Neuronal stem cell (in vitro differentiated cells): ENCODE measurements at regions not wholly inside any gene's neighbourhood (a gene's known extent, or its start where the extent isn't known, plus 50 kb on each side); places are given as distances from the start of the nearest gene placed in this dataset.

Experiments
- DNase-seq: peaks from one replicate; pipeline ENCODE4 v3.0.0-alpha.2; 2013; ENCODE audit warnings: low spot score
- H2AFZ ChIP-seq: one replicate; pipeline ENCODE4 v1.6.1; 2013; ENCODE audit warnings: mild to moderate bottlenecking, low read length, inconsistent platforms
- H2AK5ac ChIP-seq: 2 replicates; pipeline ENCODE4 v1.6.1; 2013; ENCODE audit warnings: low read depth, mild to moderate bottlenecking, inconsistent platforms, low read length, moderate library complexity, mixed read lengths
- H2BK120ac ChIP-seq: 2 replicates; pipeline ENCODE4 v1.6.1; 2013; ENCODE audit warnings: low read depth, mild to moderate bottlenecking, inconsistent platforms, low read length, moderate library complexity, mixed read lengths
- H2BK12ac ChIP-seq: one replicate; pipeline ENCODE4 v1.6.1; 2013; ENCODE audit warnings: low read length, inconsistent platforms
- H2BK15ac ChIP-seq: 2 replicates; pipeline ENCODE4 v1.6.1; 2013; ENCODE audit warnings: mild to moderate bottlenecking, low read length, inconsistent platforms, mixed read lengths
- H2BK5ac ChIP-seq: one replicate; pipeline ENCODE4 v1.6.1; 2013; ENCODE audit warnings: inconsistent platforms, mild to moderate bottlenecking, low read length, moderate library complexity
- H3K14ac ChIP-seq: one replicate; pipeline ENCODE4 v1.6.1; 2013; ENCODE audit warnings: low read length, inconsistent platforms
- H3K18ac ChIP-seq: 2 replicates; pipeline ENCODE4 v1.6.1; 2013; ENCODE audit warnings: low read length, inconsistent platforms
- H3K23ac ChIP-seq: 2 replicates; pipeline ENCODE4 v1.6.1; 2013; ENCODE audit warnings: low read depth, mild to moderate bottlenecking, mixed read lengths, low read length, inconsistent platforms; ENCODE audit not compliant: poor library complexity
- H3K27ac ChIP-seq: replicated peaks from 3 replicates; pipeline ENCODE4 v1.5.1; 2013; ENCODE audit warnings: low read length, inconsistent platforms
- H3K27me3 ChIP-seq, 3 experiments: 2 replicates each; pipeline ENCODE4 v1.6.1; 2013; ENCODE audit warnings: low read length in 3 of 3, mild to moderate bottlenecking in 2 of 3, inconsistent platforms in 1 of 3, low read depth in 1 of 3, mixed read lengths in 1 of 3, moderate library complexity in 1 of 3; ENCODE audit not compliant: control insufficient read depth in 3 of 3, insufficient read depth in 3 of 3
- H3K36me3 ChIP-seq, 2 donors: replicated peaks in 1 of 2; 2 replicates each; pipeline ENCODE4 v1.6.1; 2013; ENCODE audit warnings: low read length in 2 of 2; ENCODE audit not compliant: control insufficient read depth in 2 of 2, insufficient read depth in 2 of 2
- H3K4ac ChIP-seq: 2 replicates; pipeline ENCODE4 v1.6.1; 2013; ENCODE audit warnings: inconsistent platforms, mild to moderate bottlenecking, low read length, moderate library complexity
- H3K4me1 ChIP-seq, 2 donors: 1 replicate in 1 of 2; 2 replicates in 1 of 2; pipeline ENCODE4 v1.6.1; 2013; ENCODE audit warnings: low read length in 2 of 2, low read depth in 1 of 2; ENCODE audit not compliant: control insufficient read depth in 2 of 2, insufficient read depth in 1 of 2
- H3K4me2 ChIP-seq: one replicate; pipeline ENCODE4 v1.6.1; 2013; ENCODE audit warnings: mild to moderate bottlenecking, low read length, inconsistent platforms; ENCODE audit not compliant: insufficient read depth, poor library complexity, severe bottlenecking
- H3K4me3 ChIP-seq, 2 donors: 2 replicates each; pipeline ENCODE4 v1.5.1; 2013; ENCODE audit warnings: low read length in 2 of 2, mild to moderate bottlenecking in 2 of 2, inconsistent platforms in 1 of 2, moderate library complexity in 1 of 2
- H3K79me1 ChIP-seq: one replicate; pipeline ENCODE4 v1.6.1; 2013; ENCODE audit warnings: low read depth, mild to moderate bottlenecking, inconsistent platforms, low read length, moderate library complexity
- H3K9ac ChIP-seq: one replicate; pipeline ENCODE4 v1.6.1; 2013; ENCODE audit warnings: mild to moderate bottlenecking, low read depth, low read length, inconsistent platforms; ENCODE audit not compliant: poor library complexity
- H3K9me3 ChIP-seq, 2 donors: replicated peaks in 1 of 2; 2 replicates each; pipeline versions ENCODE3 to v1.6.1; 2013; ENCODE audit warnings: low read length in 2 of 2, mild to moderate bottlenecking in 2 of 2, inconsistent platforms in 1 of 2, low read depth in 1 of 2, mixed read lengths in 1 of 2, moderate library complexity in 1 of 2; ENCODE audit not compliant: control insufficient read depth in 2 of 2, insufficient read depth in 1 of 2
- H4K8ac ChIP-seq: one replicate; pipeline ENCODE4 v1.6.1; 2013; ENCODE audit warnings: low read depth, mild to moderate bottlenecking, inconsistent platforms, low read length, moderate library complexity
- H4K91ac ChIP-seq: one replicate; pipeline ENCODE4 v1.6.1; 2013; ENCODE audit warnings: low read length, low read depth, mild to moderate bottlenecking, inconsistent platforms; ENCODE audit not compliant: poor library complexity
- WGBS, 2 donors: extraction: QIAGEN DNeasy Blood & Tissue Kit; methylation state at CpG; one replicate each; pipeline ENCODE4 v1.1.7; 2013; ENCODE audit warnings: missing lambda C conversion rate in 2 of 2, mixed read lengths in 1 of 2; ENCODE audit not compliant: insufficient read length in 2 of 2, insufficient replicate concordance in 1 of 2; ENCODE audit errors: extremely low coverage in 2 of 2; 5-methylcytosine and 5-hydroxymethylcytosine counted together

DNA sequence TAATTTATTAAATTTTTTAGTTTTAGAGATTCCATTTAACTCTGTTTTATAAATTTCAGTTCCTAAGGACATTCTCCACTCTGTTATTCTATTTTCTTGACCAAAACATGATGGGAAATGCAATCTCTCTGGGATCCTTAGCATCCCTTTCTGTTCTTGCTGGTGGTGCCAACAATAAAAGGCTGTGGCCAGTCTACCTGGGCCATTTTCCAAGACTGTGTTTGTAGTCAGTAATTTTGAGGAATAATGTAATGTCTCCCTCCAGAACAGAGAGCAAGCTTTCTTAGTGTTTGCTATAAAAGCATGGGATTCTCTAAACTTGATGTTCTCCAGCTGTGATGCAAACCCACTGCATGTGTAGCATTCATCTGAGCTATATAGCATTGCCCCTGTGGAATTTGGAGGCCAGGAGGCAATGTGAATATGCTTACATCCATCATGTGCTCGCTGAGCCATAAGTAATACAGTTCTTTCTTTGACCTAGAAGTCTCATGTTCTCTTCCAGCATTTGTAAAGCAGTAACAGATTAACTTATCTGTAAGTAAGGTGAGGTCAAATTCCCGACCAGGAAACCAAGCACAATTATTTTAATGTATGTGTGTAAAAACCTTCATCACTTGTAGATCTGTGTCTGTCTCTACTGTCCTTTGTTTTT is 211.5 kb upstream of the TAS2R1 start:
- DNase-seq = no peak
- no peak overlapping the region for H3K4ac ChIP-seq

DNA sequence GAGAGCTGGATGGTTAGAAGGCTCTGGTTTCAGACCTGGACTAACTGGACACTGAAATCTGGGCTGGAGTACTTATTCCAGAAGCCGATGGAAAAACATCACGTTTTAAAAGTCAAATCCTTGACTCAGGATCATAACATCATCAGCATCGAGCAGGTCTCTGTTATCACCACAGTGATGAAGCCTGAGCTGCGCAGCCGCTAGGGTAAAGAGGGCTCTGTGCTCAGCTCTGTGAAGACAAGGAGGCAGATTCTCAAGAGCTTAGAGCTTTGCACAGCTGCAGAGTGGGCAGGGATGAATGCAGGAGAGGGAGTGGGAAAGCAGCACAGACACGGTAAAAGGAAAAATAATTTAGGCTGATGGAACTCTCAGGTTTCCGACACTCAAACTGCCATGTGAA is 208.8 kb upstream of the TAS2R1 start:
- H2BK12ac ChIP-seq = no peak overlapping the region
- H2AFZ ChIP-seq = no peak overlapping the region
- H2BK15ac ChIP-seq = no peak overlapping the region
- H3K4ac ChIP-seq = no peak overlapping the region
- H3K4me1 ChIP-seq = peaks cover 3 to 20% of the 10 kb centered on the region in 2 donors
- H4K91ac ChIP-seq = no peak overlapping the region
- H3K14ac ChIP-seq = no peak overlapping the region
- no peaks in the 10 kb centered on the region for H3K79me1 ChIP-seq
- H3K23ac ChIP-seq = no peak overlapping the region
- DNase-seq = no peak
- H4K8ac ChIP-seq = no peak overlapping the region
- no CpG with 5 or more reads among the region's 7 CpGs for WGBS, 2 donors
- peaks cover 0 to 2% of the 10 kb centered on the region in 2 donors for H3K36me3 ChIP-seq
- H3K4me3 ChIP-seq = no peak overlapping the region
- H2BK5ac ChIP-seq = no peak overlapping the region
- H3K9ac ChIP-seq = no peak overlapping the region
- H3K18ac ChIP-seq = no peak overlapping the region
- no peak overlapping the region for H2BK120ac ChIP-seq
- no peak overlapping the region for H3K4me2 ChIP-seq
- peaks cover 0 to 52% (median 0%) of the 10 kb centered on the region in 3 experiments for H3K27me3 ChIP-seq
- H3K27ac ChIP-seq = no peak overlapping the region
- H3K9me3 ChIP-seq = peaks cover 0 to 3% of the 10 kb centered on the region in 2 donors
- H2AK5ac ChIP-seq = no peak overlapping the region

More for the DNA sequence above, 211.5 kb upstream of the TAS2R1 start:
- H3K36me3 ChIP-seq = peaks cover 0 to 2% of the 10 kb centered on the region in 2 donors
- H4K91ac ChIP-seq = no peak overlapping the region
- no peaks in the 10 kb centered on the region for H3K79me1 ChIP-seq
- no peak overlapping the region for H4K8ac ChIP-seq
- H3K4me1 ChIP-seq = peaks cover 0 to 9% of the 10 kb centered on the region in 2 donors
- no peak overlapping the region for H3K23ac ChIP-seq
- H2BK5ac ChIP-seq = no peak overlapping the region
- no peak overlapping the region for H2BK15ac ChIP-seq
- H3K27ac ChIP-seq = no peak overlapping the region
- no CpG with 5 or more reads among the region's 2 CpGs for WGBS, 2 donors
- H3K14ac ChIP-seq = no peak overlapping the region
- no peak overlapping the region for H2BK12ac ChIP-seq
- peaks cover 0 to 35% (median 0%) of the 10 kb centered on the region in 3 experiments for H3K27me3 ChIP-seq
- H2AFZ ChIP-seq = no peak overlapping the region
- no peak overlapping the region for H2BK120ac ChIP-seq
- no peak overlapping the region for H3K4me3 ChIP-seq
- no peak overlapping the region for H3K9ac ChIP-seq
- no peak overlapping the region for H2AK5ac ChIP-seq
- H3K9me3 ChIP-seq = peaks cover 0 to 3% of the 10 kb centered on the region in 2 donors
- H3K18ac ChIP-seq = no peak overlapping the region
- no peak overlapping the region for H3K4me2 ChIP-seq

DNA sequence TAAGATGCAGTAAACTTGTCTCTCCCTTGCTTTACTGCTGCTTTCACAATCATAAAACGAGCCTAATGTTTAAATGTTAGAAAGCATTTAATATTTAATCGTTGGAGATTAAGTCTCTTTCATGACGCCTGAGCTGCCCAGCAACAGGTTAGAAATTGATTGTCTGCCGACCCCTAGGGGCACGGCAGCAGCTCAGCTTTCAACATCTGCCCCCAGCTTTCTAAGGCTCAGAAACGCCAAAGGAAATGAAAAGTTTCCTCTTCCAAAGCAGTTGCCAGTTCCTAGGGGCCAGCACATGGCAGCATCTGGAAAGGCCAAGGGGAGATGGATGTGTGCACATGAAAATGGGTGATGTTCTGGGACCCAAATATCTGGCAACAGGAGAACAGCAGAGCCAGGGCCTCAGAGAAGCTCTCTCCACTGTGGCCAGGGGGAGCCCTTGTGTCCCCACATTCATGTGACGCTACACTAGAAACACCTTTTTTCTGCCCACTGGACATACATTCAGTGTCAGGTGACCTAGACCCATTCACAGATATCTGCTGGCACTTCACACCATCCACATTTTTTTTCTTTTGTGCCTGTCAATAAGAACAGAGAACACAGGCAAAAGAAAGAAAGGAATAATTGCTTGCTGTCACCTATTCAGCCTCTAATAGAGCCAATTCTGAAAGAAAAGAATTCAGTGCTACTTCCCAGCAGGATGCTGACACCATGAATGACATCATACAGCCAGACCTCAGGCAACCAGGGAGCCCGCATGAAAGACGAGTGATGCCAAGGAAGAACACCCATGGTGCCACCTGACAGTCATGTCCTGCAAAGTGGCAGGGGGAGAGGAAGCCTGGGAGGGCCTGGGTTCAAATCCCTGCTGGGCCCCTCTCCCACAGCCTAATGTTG is 205.0 kb upstream of the TAS2R1 start:
- Histone ChIP-seq H2BK12ac (no peak overlapping the region), H3K4me2 (no peak overlapping the region), H3K36me3 (no peaks in the 10 kb centered on the region), H3K4ac (no peak overlapping the region), H2AFZ (peak overlapping the region; percentile 18), H3K23ac (no peak overlapping the region), H3K9me3 (no peaks in the 10 kb centered on the region), H2AK5ac (no peak overlapping the region), H3K27me3 (peaks cover 0 to 71% (median 0%) of the 10 kb centered on the region in 3 experiments), H2BK120ac (no peak overlapping the region), H2BK15ac (no peak overlapping the region), H3K27ac (peak overlapping the region; percentile 60), H4K91ac (no peak overlapping the region), H3K18ac (no peak overlapping the region), H2BK5ac (no peak overlapping the region), H3K79me1 (no peaks in the 10 kb centered on the region), H4K8ac (no peak overlapping the region), H3K14ac (no peak overlapping the region), H3K4me3 (no peak overlapping the region), H3K9ac (no peak overlapping the region), H3K4me1 (peaks cover 3 to 26% of the 10 kb centered on the region in 2 donors)
- no CpG with 5 or more reads among the region's 9 CpGs for WGBS, 2 donors
- peak; percentile 56 for DNase-seq

DNA sequence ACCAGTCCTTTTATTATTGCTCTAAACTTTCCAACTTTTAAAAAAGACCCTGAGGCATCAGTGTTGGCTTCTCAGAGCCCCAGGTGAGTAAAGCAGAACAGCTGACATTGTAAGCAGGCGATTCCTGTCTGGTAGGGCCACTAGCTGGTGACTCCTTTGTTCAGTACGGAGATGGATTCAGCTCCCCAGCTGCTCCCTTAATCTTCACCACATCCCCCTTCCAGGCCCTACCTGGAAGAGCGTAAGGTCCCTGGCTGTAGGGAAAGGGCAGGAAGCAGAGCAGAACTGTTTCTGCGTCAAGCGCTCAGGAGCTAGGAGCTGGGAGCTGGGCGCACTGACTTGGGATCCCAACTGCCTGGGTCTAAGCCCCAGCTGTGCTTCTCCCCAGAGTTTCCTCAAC is 203.7 kb upstream of the TAS2R1 start:
- Histone ChIP-seq H3K4me1 (peaks cover 3 to 26% of the 10 kb centered on the region in 2 donors), H4K91ac (no peak overlapping the region), H2BK5ac (no peak overlapping the region), H3K27ac (no peak overlapping the region), H2AFZ (no peak overlapping the region), H3K9me3 (no peaks in the 10 kb centered on the region), H3K18ac (peak overlapping the region; percentile 86), H2AK5ac (no peak overlapping the region), H2BK12ac (no peak overlapping the region), H2BK15ac (no peak overlapping the region), H4K8ac (no peak overlapping the region), H3K4me2 (no peak overlapping the region), H2BK120ac (no peak overlapping the region), H3K79me1 (no peaks in the 10 kb centered on the region), H3K4me3 (no peak overlapping the region), H3K36me3 (no peaks in the 10 kb centered on the region), H3K4ac (no peak overlapping the region), H3K27me3 (peaks cover 0 to 65% (median 0%) of the 10 kb centered on the region in 3 experiments), H3K9ac (no peak overlapping the region), H3K14ac (no peak overlapping the region), H3K23ac (no peak overlapping the region)
- no CpG with 5 or more reads among the region's 6 CpGs for whole genome bisulfite sequencing, 2 donors
- no peak for DNase-seq
